Kasumi-1 (cell line): ENCODE measurements at regions not wholly inside any gene's neighbourhood (a gene's known extent, or its start where the extent isn't known, plus 50 kb on each side); places are given as distances from the start of the nearest gene placed in this dataset.
"Not testable (repeated sequence)": the region's sequence is repeated elsewhere in the genome, so short reads cannot be mapped to it uniquely, and the experiment has no call there.

ENCODE experiments used
- DNase-seq, 2 experiments: peaks; one replicate each; lab custom pipeline; 2025; lab: John Stamatoyannopoulos, UW

- no peak for DNase-seq
Observed at GRCh38 chr10:123221418-123221817, 67.2 kb downstream of the BUB3 start.

- DNase-seq = no peak
Observed at GRCh38 chr10:123222832-123223231, 68.6 kb downstream of the BUB3 start.

- DNase-seq = no peak
Observed at GRCh38 chr10:123227706-123228105, 73.5 kb downstream of the BUB3 start.

- DNase-seq = no peak
Observed at GRCh38 chr10:123229927-123230630, 75.9 kb downstream of the BUB3 start.

- not testable (repeated sequence) for DNase-seq
Observed at GRCh38 chr10:123232879-123233278, 78.7 kb downstream of the BUB3 start.

- not testable (repeated sequence) for DNase-seq
Observed at GRCh38 chr10:123235014-123235413, 80.8 kb downstream of the BUB3 start.

GRCh38 chr10:123236126-123236525 lies 81.9 kb downstream of the BUB3 start:
- no peak for DNase-seq

GRCh38 chr10:123240250-123240649 lies 86.0 kb downstream of the BUB3 start:
- no peak for DNase-seq

GRCh38 chr10:123240776-123241175 lies 86.6 kb downstream of the BUB3 start:
- no peak for DNase-seq

GRCh38 chr10:123241391-123242141 lies 87.4 kb downstream of the BUB3 start:
- DNase-seq = peak; percentile 73 to 75

GRCh38 chr10:123244747-123245146 lies 90.5 kb downstream of the BUB3 start:
- no peak for DNase-seq

- DNase-seq = no peak
Observed at GRCh38 chr10:123245264-123245663, 91.1 kb downstream of the BUB3 start.

- no peak for DNase-seq
Observed at GRCh38 chr10:123249894-123250293, 95.7 kb downstream of the BUB3 start.

GRCh38 chr10:123250640-123251039 lies 96.4 kb downstream of the BUB3 start:
- no peak for DNase-seq

- DNase-seq = no peak
Observed at GRCh38 chr10:123252779-123253178, 98.6 kb downstream of the BUB3 start.

- DNase-seq = not testable (repeated sequence)
Observed at GRCh38 chr10:123254343-123254742, 100.1 kb downstream of the BUB3 start.

- DNase-seq = no peak
Observed at GRCh38 chr10:123257904-123258456, 103.8 kb downstream of the BUB3 start.

- DNase-seq = no peak
Observed at GRCh38 chr10:123259081-123259480, 104.9 kb downstream of the BUB3 start.

GRCh38 chr10:123259791-123260190 lies 105.6 kb downstream of the BUB3 start:
- no peak for DNase-seq

GRCh38 chr10:123262456-123262855 lies 108.3 kb downstream of the BUB3 start:
- no peak for DNase-seq

- no peak for DNase-seq
Observed at GRCh38 chr10:123266971-123267370, 112.8 kb downstream of the BUB3 start.

- no peak for DNase-seq
Observed at GRCh38 chr10:123269017-123269552, 114.9 kb downstream of the BUB3 start.

GRCh38 chr10:123269675-123270074 lies 115.5 kb downstream of the BUB3 start:
- no peak for DNase-seq
